ENCODE measurements at regions not wholly inside any gene's neighbourhood (a gene's known extent, or its start where the extent isn't known, plus 50 kb on each side); places are given as distances from the start of the nearest gene placed in this dataset.

GRCh38 chr4:160570271-160570670 lies 1467.4 kb downstream of the RAPGEF2 start:
- no peaks in the 10 kb centered on the region for H3K9me3 ChIP-seq (replicated peaks; ENCODE audit: control insufficient read depth, insufficient read depth, low read length)
- CTCF ChIA-PET: no interaction called here
- H3K4me1 ChIP-seq (ENCODE audit: control insufficient read depth, insufficient read depth, low read length): no peaks in the 10 kb centered on the region
- in situ Hi-C loops (cut with MboI) (no loop called here), intact Hi-C loops (cut with micrococcal nuclease; ENCODE audit: unreplicated experiment) (no loop called here)
- H3K9ac ChIP-seq (ENCODE audit: control insufficient read depth, insufficient read depth, low read length): no peak overlapping the region
- RAD21 ChIA-PET (ENCODE audit: unreplicated experiment): no interaction called here
- H2AFZ ChIP-seq (ENCODE audit: control insufficient read depth, low read depth, low read length): no peak overlapping the region
- no peaks in the 10 kb centered on the region for H3K79me2 ChIP-seq (ENCODE audit: control insufficient read depth, insufficient read depth, low read length)
- POLR2A ChIA-PET: no interaction called here
- SMC1A ChIA-PET (ENCODE audit: uncharacterized antibody, unreplicated experiment): no interaction called here
- H3K27ac ChIP-seq (ENCODE audit: control insufficient read depth, insufficient read depth): no peak overlapping the region
- ATAC-seq (no peak), DNase-seq (ENCODE audit: low read depth, low spot score) (no peak), FAIRE-seq (no peak)
- no peaks in the 10 kb centered on the region for H3K27me3 ChIP-seq (replicated peaks in 1 of 2; ENCODE audit: control insufficient read depth in 2 of 2, insufficient read depth in 2 of 2, low read length in 1 of 2)
- H4K20me1 ChIP-seq (ENCODE audit: control insufficient read depth, insufficient read depth): no peaks in the 10 kb centered on the region
- no TSS peak for BruUV-seq (replicated peaks)
- no peaks in the 10 kb centered on the region for H3K36me3 ChIP-seq (ENCODE audit: control insufficient read depth in 2 of 2, insufficient read depth in 2 of 2, low read length in 1 of 2)
- no peak overlapping the region for H3K4me2 ChIP-seq (ENCODE audit: control insufficient read depth, insufficient read depth)
- no peak overlapping the region for H3K4me3 ChIP-seq
- TF ChIP-seq ZNF274 (IDR thresholded peaks at IDR 0.05; ENCODE audit: insufficient read depth, insufficient read length) (no peak), CREM (IDR thresholded peaks at IDR 0.05; ENCODE audit: low read depth) (no peak), TCF12 (IDR thresholded peaks at IDR 0.05; ENCODE audit: low read depth, low read length) (no peak), CBX5 (IDR thresholded peaks at IDR 0.05; ENCODE audit: low read depth) (no peak), ZBTB11 (CRISPR knock-in tag; IDR thresholded peaks at IDR 0.05) (no peak), MYB (IDR thresholded peaks at IDR 0.05; ENCODE audit: borderline replicate concordance, low read depth, low read length) (no peak), FOXK2 (IDR thresholded peaks at IDR 0.05) (no peak), WRNIP1 (IDR thresholded peaks at IDR 0.05; ENCODE audit: borderline replicate concordance, low read depth, low read length) (no peak), ETV6 (conservative IDR thresholded peaks at IDR 0.05 in 1 of 2, IDR thresholded peaks at IDR 0.05 in 1 of 2; ENCODE audit: borderline replicate concordance in 1 of 2, low read depth in 1 of 2) (no peak), KDM1A (IDR thresholded peaks at IDR 0.05; ENCODE audit: borderline replicate concordance) (no peak), POU2F2 (IDR thresholded peaks at IDR 0.05; ENCODE audit: borderline replicate concordance, low read depth, low read length) (no peak), ZNF24 (IDR thresholded peaks at IDR 0.05) (no peak), NKRF (conservative IDR thresholded peaks at IDR 0.05) (no peak), E2F4 (IDR thresholded peaks at IDR 0.05; ENCODE audit: low read depth, low read length) (no peak), BMI1 (IDR thresholded peaks at IDR 0.05; ENCODE audit: borderline replicate concordance) (no peak), CEBPZ (IDR thresholded peaks at IDR 0.05; ENCODE audit: low read depth, low read length) (no peak), PAX8 (IDR thresholded peaks at IDR 0.05) (no peak)
